Hematopoietic multipotent progenitor cell (in vitro differentiated cells): ENCODE measurements at regions not wholly inside any gene's neighbourhood (a gene's known extent, or its start where the extent isn't known, plus 50 kb on each side); places are given as distances from the start of the nearest gene placed in this dataset.
"Not testable (repeated sequence)": the region's sequence is repeated elsewhere in the genome, so short reads cannot be mapped to it uniquely, and the experiment has no call there.

Source experiments
- DNase-seq, 3 donors: peaks; one replicate each; pipeline ENCODE4 v3.0.0-alpha.2; 2011 to 2015; ENCODE audit warnings: low read depth in 2 of 3, low spot score in 2 of 3

DNA sequence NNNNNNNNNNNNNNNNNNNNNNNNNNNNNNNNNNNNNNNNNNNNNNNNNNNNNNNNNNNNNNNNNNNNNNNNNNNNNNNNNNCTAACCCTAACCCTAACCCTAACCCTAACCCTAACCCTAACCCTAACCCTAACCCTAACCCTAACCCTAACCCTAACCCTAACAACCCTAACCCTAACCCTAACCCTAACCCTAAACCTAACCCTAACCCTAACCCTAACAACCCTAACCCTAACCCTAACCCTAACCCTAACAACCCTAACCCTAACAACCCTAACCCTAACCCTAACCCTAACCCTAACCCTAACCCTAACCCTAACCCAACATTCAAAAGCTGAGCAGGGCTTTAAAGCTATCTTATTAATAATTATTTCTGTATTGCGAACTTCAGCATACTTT is 182.5 kb upstream of the FAM20C start:
- DNase-seq, result not testable (repeated sequence)

DNA sequence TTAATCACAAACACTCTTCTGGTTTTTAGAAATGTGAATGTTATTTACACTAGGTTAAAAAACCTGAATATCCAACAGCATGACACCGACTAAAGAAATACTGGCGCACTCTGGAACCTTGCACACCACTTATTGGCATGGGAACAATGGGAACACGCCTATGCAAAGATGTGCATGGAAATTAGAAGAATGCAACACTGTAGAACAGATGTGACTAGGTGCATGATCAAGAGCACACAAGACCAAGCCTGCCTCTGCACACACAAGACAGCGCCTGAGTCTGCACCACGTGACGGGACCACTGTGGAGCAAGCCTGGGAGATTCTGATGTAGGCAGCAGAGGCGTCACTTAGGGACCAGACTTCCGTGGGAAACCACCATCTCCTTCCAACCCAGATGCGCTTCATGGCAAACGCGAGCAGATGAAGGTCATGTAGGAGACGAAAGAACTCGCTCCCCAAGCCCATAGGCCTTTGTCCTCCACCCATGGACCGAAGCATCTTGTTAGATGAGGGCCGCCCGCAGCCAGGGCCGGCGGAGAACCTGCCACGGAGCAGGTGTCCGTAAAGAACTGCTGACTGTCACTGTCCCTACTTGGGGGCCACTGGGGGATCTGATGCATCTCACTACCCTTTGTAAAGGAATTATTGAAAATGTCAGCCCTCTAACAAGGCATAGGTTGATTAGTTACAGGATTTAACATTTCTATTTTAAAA is 159.6 kb upstream of the FAM20C start:
- not testable (repeated sequence) for DNase-seq

DNA sequence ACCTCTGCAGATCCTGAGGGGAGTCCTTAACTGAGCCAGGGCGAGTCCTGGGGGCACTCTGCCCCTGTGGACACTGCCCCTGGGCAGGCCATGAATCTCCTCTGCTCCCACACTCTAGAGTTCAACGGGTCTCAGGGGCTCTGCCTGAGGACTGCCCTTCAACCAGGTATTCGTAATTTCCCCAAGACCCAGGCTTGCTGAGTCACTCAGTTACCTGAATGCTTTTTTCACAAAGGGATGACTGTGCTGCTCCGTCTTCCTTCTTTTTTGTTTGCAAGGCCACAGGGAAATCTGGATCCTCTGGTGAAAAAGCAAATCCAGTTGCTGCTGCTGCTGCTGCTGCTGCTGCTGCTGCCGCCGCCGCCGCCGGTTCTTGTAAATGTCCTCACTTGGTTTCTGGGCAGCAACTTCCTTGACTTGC is 157.2 kb upstream of the FAM20C start:
- DNase-seq, result not testable (repeated sequence)

DNA sequence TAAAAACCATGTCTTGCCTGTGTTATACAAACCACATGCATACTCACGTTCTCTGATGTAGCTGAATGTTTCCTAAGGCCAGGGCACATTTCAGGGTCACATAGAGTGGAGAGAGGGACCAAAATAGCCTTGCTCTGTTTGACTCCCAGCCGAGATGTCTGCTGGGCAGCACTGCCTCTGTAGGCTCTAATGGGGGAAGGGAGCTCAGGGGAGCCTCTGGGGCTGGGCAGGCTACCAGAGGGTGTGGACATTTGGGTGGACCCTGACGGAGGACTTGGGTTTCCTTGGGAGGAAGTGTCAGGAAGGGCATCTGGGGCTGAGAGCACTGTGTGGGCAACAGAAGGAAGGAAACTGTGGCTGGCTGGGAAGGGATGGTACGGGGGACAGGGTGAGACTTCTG is 155.8 kb upstream of the FAM20C start:
- not testable (repeated sequence) for DNase-seq

DNA sequence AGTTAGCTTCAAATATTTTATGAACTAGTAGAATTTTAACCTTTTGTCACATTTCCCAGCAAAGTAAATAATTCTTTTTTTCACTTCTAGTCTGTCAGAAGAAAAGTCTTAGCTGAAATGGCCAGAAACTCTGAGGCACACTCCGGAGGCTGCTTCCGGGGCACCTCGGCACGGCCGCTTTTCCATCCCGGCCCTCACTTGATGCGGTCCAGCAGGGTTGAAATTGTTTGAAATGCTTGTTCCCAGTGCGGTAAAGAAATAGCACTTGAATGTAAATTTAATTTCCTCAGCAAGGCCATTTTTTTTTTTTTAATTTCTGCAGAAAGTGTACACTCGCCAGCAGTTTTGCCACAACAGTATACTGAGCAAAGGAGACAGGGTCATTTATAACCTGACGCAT is 154.7 kb upstream of the FAM20C start:
- DNase-seq, result not testable (repeated sequence)

DNA sequence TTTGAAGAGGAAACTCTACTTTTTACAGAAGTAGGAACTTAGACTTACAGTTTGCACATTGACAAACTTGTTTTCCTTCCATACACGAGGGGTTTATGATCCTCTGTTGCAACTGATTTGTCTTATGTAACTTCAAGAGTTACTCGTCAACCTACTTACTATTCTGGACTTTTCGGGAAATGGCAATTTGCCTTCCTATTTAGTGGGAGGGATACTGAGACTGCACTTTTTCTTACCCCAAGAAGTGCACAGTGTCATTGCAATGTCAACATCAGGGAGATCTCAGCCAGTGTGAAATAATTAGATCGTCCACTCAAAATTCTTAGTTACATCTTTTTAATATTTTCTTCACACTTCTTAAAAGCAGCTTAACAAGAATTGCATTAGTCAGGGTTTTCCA is 153.9 kb upstream of the FAM20C start:
- not testable (repeated sequence) for DNase-seq

DNA sequence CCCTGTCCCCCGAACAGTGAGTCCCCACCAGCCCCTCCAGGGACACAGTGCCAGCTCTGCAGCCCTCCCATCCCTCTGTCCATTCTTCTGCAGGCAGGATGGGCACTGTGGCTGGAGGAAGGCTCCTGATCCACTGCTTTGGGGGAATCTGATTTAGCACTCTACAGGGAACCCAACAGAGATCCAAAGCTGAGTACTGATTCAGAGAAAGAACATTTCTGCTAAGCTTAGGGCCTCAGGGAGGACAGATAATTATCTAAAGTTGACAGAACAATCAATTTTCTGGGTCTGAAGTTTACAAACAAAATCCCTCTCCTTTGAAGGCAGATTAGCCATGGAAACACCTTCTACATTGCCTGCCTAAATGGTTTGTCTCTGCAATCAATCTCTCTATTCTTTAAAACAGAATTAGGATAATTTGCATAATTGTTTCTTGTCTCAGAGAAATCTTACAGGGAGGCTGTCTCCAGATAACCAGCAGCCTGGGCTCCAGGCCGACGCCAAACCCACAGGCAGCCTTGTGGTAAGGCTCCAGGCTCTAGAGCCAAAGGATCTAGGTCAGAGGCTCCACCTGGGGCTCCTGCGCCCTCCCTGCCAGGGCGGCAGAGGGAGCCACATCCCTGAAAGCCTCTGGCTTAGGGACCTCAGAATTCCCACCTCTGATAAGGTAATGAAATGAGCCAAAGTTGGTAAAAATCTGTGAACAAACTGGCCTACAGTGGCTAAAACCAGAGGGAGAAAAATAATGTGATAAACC is 152.2 kb upstream of the FAM20C start:
- not testable (repeated sequence) for DNase-seq

DNA sequence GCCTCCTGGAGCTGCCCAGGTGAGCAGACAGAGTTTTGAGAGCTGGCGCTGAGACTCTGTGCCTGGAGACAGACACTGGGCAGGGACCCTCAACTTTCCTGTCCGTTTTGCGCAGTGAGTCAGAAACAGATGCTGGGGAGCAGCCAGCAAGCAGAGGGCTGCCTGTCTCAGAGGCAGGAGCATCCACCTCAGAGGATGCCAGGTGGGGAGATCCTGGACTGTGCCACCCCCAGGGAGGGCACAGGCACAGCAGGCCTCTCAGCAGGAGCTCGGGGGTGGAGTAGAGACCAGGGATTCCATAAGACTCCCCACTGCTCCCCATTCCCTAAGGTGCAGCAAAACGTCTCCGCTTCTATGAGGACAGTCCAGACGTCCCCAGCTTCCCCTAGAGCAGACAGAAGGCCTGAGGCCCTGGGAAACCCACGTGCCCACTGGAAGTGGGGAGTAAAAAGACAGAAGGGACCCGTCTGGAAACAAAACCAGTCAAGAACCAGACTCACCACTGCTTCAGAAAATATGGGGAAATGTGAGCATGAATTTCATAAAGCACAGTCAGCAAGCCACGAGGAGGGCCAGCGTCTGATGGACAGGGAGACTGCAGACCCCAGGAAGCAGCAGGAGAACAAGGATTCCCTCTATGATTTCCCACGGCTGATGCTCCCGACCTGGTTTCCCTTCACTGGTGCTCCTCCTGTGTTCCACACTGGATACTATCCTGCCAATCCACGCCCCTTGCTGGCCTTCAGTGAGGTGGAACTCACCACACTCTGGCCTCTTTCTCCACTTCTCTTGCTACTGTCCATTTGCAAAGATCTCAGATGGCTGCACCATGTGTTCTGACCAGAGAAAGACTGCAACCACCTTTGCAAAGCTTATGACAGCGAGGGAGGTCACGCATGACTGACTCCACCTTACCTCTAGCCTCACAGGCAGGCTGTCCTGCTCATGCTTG is 151.3 kb upstream of the FAM20C start:
- no peak for DNase-seq

- DNase-seq, result no peak
Measured at GRCh38 chr7:41917-42565, 150.3 kb upstream of the FAM20C start.

GRCh38 chr7:43791-44540 is 148.4 kb upstream of the FAM20C start:
- no peak for DNase-seq

DNA sequence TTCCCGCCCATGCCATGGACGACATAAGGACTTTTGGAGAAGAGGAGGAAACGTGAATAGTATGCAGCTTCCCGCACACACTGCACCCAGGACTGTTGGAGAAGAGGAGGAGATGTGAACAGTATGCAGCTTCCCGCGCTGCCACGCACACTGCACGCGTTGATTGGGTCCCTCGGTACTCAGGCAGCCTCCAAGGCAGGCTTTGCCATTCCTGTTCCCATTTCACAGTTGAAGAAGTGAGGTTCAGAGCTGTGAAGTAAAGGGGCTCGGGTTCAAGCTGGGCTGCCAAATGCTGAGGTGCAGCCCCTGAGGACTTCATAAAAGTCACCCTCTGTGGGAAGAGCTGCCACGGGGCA is 147.9 kb upstream of the FAM20C start:
- DNase-seq, result no peak

- no peak for DNase-seq
Measured at GRCh38 chr7:45106-46090, 147.0 kb upstream of the FAM20C start.

DNA sequence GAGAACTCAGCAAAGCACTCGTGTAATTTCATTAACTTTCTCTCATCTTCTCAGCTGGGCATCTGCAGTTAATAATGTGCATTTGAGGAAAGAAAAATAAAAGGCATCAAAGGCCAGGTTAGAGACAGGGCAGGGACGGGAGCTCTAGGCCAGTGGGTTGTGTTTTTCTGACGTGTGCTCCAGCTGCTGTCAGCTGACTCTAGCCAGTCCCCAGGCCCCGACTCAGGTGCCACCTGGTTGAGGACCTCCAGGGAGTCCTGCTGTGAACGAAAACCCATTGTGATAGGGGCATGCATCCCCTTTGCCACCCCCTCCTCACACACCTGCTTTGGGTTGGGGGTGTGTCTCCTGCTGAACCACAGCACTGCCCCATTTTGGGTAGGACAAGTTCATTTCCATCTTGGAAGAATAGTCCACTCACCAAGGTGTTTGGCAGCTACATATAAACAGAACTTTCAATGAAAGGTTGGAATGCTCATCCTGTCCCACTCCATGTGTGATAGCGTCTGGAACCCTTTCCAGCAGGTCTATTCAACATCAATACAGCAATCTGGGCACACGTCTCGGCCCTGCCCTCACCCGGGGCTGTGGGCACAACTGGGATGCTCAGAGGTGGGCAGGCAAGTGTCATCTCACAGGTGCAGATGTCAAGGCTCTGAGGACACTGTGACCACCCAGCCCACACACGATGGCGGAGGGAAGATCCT is 146.1 kb upstream of the FAM20C start:
- DNase-seq, result no peak

DNA sequence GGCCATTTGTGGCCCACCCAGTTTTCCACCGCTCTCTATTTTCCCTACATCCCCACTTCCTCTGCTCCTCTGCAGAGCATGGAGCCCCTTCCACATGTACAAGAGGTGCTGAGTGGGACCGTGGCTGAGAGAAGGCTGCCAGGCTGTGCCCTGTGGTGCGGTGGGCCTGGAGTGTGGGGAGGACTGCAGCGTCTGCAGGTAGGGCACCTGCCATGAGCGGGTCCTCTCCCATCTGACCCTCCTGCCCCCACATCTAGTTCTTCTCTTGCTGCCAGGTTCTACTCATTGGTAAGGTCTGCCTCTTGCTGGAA is 145.6 kb upstream of the FAM20C start:
- no peak for DNase-seq

DNA sequence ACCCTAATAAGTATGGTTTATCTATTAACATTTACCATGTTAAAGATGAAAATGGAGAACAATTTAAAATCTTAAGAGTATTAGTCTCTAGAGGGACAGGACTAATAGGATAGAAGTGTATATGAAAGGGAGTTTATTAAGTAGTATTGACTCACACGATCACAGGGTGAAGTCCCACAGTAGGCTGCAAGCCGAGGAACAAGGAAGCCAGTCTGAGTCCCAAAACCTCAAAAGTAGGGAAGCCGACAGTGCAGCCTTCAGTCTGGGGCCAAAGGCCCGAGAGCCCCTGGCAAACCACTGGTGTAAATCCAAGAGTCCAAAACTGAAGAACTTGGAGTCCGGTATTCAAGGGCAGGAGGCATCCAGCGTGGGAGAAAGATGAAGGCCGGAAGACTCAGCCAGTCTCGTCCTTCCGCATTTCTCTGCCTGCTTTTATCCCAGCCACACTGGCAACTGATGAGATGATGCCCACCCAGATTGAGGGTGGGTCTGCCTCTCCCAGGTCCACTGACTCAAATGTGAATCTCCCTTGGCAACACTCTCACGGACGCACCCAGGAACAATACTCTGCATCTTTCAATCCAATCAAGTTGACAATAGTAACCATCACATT is 140.8 kb upstream of the FAM20C start:
- DNase-seq, result no peak

- DNase-seq, result no peak
Measured at GRCh38 chr7:52100-52499, 140.3 kb upstream of the FAM20C start.

DNA sequence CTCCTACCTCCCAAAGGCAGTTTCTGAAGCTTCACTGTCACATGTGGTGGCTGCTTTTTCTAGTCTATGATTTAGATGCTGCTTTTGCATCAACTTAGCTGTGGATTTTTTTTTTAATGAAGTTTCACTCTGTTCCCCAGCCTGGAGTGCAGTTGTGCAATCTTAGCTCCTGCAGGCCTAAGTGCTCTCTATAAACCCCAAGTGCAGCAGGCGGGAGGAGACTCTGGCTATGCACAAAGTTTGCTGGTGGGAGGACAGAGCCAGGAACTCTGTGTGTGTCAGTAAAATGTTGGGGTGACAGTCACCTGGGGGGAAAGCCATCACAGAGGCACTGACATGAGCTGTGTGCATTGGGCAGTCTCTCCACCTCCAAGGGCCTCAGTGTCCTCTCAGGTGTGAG is 138.8 kb upstream of the FAM20C start:
- DNase-seq, result no peak

GRCh38 chr7:54615-55014 is 137.8 kb upstream of the FAM20C start:
- no peak for DNase-seq
